ENCODE measurements at regions not wholly inside any gene's neighbourhood (a gene's known extent, or its start where the extent isn't known, plus 50 kb on each side); places are given as distances from the start of the nearest gene placed in this dataset.

DNA sequence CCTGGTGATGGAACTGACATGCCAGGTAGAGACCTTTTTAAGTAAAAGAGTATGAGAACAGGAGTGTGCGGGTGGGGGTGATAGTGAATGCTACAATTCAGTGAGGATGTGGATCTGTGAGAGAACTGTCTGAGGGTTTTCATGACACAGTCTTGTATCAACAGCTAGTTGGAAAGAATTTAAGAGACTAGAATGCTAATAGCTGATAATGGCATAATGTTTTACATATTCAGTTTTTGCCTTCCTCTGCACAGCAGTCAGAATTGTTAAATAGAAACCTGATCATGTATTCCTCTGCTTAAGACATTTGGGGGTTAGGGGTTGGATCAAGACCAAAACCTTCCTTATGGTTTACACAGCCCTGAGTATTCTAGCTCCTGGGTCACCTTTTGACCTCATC is 152.8 kb upstream of the ZRANB2 start:
- no peak for DNase-seq
- Histone ChIP-seq H3K4me3 (ENCODE audit: low read depth, low read length) (no peak overlapping the region), H3K9me3 (no peaks in the 10 kb centered on the region), H3K4me1 (no peaks in the 10 kb centered on the region), H3K27me3 (no peaks in the 10 kb centered on the region), H3K36me3 (no peaks in the 10 kb centered on the region)
- no peak for TF ChIP-seq CTCF (IDR thresholded peaks at IDR 0.05; ENCODE audit: low read depth, low read length)

- no peak for TF ChIP-seq CTCF (IDR thresholded peaks at IDR 0.05; ENCODE audit: low read depth, low read length)
- H3K9me3 ChIP-seq, result no peaks in the 10 kb centered on the region
- H3K4me1 ChIP-seq, result no peaks in the 10 kb centered on the region
- H3K4me3 ChIP-seq (ENCODE audit: low read depth, low read length), result no peak overlapping the region
- no peaks in the 10 kb centered on the region for H3K27me3 ChIP-seq
- no peaks in the 10 kb centered on the region for H3K36me3 ChIP-seq
- DNase-seq, result no peak
Observed at GRCh38 chr1:71232786-71233185, 152.0 kb upstream of the ZRANB2 start.

GRCh38 chr1:71232166-71232763 is 151.4 kb upstream of the ZRANB2 start:
- no peaks in the 10 kb centered on the region for H3K4me1 ChIP-seq
- H3K36me3 ChIP-seq, result no peaks in the 10 kb centered on the region
- H3K4me3 ChIP-seq (ENCODE audit: low read depth, low read length), result no peak overlapping the region
- DNase-seq, result no peak
- no peak for TF ChIP-seq CTCF (IDR thresholded peaks at IDR 0.05; ENCODE audit: low read depth, low read length)
- H3K9me3 ChIP-seq, result no peaks in the 10 kb centered on the region
- H3K27me3 ChIP-seq, result no peaks in the 10 kb centered on the region

- no peaks in the 10 kb centered on the region for H3K4me1 ChIP-seq
- DNase-seq, result no peak
- H3K36me3 ChIP-seq, result no peaks in the 10 kb centered on the region
- no peak overlapping the region for H3K4me3 ChIP-seq (ENCODE audit: low read depth, low read length)
- H3K27me3 ChIP-seq, result no peaks in the 10 kb centered on the region
- H3K9me3 ChIP-seq, result no peaks in the 10 kb centered on the region
- no peak for TF ChIP-seq CTCF (IDR thresholded peaks at IDR 0.05; ENCODE audit: low read depth, low read length)
Observed at GRCh38 chr1:71231751-71232150, 150.9 kb upstream of the ZRANB2 start.

DNA sequence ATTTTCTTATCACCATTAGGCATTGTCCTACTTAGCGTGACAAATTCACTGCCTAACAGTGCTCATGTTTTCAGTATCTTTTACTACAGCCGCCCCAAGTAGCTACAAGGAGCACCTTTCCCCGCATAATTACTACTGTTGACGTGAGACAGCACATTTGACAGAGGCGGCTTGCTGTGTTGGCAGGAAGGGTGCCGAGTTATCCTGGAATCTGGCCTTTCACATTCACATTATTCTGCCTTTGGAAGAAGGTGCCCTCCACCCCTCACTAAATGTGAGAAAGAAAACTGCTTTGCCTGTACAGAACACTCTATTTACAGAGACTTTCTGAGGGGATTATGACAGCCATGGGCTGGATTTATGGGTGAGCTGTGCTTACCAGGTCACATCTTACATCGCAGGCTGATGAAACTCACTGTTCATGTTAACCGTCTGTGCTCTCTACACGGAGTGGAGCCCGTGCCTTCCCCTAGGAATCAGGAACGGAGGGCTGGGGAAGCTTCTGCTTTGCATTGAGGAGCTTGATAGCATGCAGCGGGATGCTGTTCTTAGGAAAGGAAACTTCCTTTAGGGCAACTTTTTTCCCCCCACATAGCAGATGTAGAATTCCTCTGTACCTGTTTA is 148.0 kb upstream of the ZRANB2 start:
- no peaks in the 10 kb centered on the region for H3K9me3 ChIP-seq
- H3K27me3 ChIP-seq, result no peaks in the 10 kb centered on the region
- H3K4me3 ChIP-seq (ENCODE audit: low read depth, low read length), result no peak overlapping the region
- no peak for DNase-seq
- H3K36me3 ChIP-seq, result no peaks in the 10 kb centered on the region
- no peaks in the 10 kb centered on the region for H3K4me1 ChIP-seq
- TF ChIP-seq CTCF (IDR thresholded peaks at IDR 0.05; ENCODE audit: low read depth, low read length), result no peak

- H3K36me3 ChIP-seq, result no peaks in the 10 kb centered on the region
- no peaks in the 10 kb centered on the region for H3K9me3 ChIP-seq
- no peak for TF ChIP-seq CTCF (IDR thresholded peaks at IDR 0.05; ENCODE audit: low read depth, low read length)
- H3K27me3 ChIP-seq, result no peaks in the 10 kb centered on the region
- no peak overlapping the region for H3K4me3 ChIP-seq (ENCODE audit: low read depth, low read length)
- no peak for DNase-seq
- no peaks in the 10 kb centered on the region for H3K4me1 ChIP-seq
Observed at GRCh38 chr1:71228241-71228640, 147.4 kb upstream of the ZRANB2 start.
